K562 (cell line): ENCODE measurements at regions not wholly inside any gene's neighbourhood (a gene's known extent, or its start where the extent isn't known, plus 50 kb on each side); places are given as distances from the start of the nearest gene placed in this dataset.

Experiments used
- ATAC-seq: fragments of 200-7000 bp; cut with Tn5 transposase; 3 replicates; pipeline ENCODE4 v1.9.1; 2020; ENCODE audit warnings: moderate library complexity
- BruUV-seq: library from RNA; stranded (reverse); fragments of 400-500 nt; replicated peaks from 2 replicates; lab custom pipeline; 2021; lab: Mats Ljungman, UMichigan
- CTCF ChIA-PET: fragments of 300-600 bp; formaldehyde crosslinking; extraction: SDS; loops from one replicate; lab custom pipeline; 2021; ENCODE audit warnings: low intra/inter-chr PET ratio; lab: Yijun Ruan, JAX
- POLR2A ChIA-PET: fragments of 300-600, 350-650 bp; sonication (Branson Sonifier 250); formaldehyde crosslinking; extraction: SDS; loops from one replicate; lab custom pipeline; 2021; ENCODE audit warnings: antibody characterized with exemption, inconsistent platforms; lab: Yijun Ruan, JAX
- DNase-seq, 4 experiments: peaks; one replicate each; pipeline versions ENCODE4 v3.0.0 to v3.0.0-alpha.2; 2011 to 2018; ENCODE audit warnings: low spot score in 3 of 4, mixed read lengths in 3 of 4; ENCODE audit errors: extremely low read depth in 1 of 4
- FAIRE-seq: peaks from 2 replicates; lab custom pipeline; 2011; peaks lifted over from hg19 to GRCh38; lab: Jason Lieb, UNC
- H2AFZ ChIP-seq: 2 replicates; pipeline ENCODE4 v1.6.0; 2011; ENCODE audit warnings: low read depth, low read length, control low read depth, inconsistent platforms
- H3K27ac ChIP-seq: fragments of 200-600 bp; 3 replicates; pipeline ENCODE4 v1.8.0; 2011; ENCODE audit warnings: low read depth, mild to moderate bottlenecking, control low read depth, inconsistent platforms, low read length, moderate library complexity, mixed read lengths; ENCODE audit errors: extremely low read depth
- H3K27me3 ChIP-seq, 2 experiments: fragments of 300-600 bp in 1 of 2; 2 replicates in 1 of 2; 3 replicates in 1 of 2; pipeline versions ENCODE4 v1.6.0 to v1.8.0; 2011; ENCODE audit warnings: inconsistent platforms in 2 of 2, low read length in 2 of 2, mild to moderate bottlenecking in 1 of 2, mixed read lengths in 1 of 2, moderate library complexity in 1 of 2; ENCODE audit not compliant: control insufficient read depth in 2 of 2, insufficient read depth in 2 of 2
- H3K36me3 ChIP-seq: fragments of 300-600 bp; 3 replicates; pipeline ENCODE4 v1.8.0; 2011; ENCODE audit warnings: mild to moderate bottlenecking, low read length, inconsistent platforms; ENCODE audit not compliant: control insufficient read depth, insufficient read depth
- H3K4me1 ChIP-seq, 2 experiments: fragments of 200-600 bp in 1 of 2; replicated peaks in 1 of 2; 2 replicates in 1 of 2; 3 replicates in 1 of 2; pipeline versions ENCODE4 v1.5.1 to v1.8.0; 2011; ENCODE audit warnings: inconsistent platforms in 2 of 2, low read length in 2 of 2, mild to moderate bottlenecking in 1 of 2, mixed read lengths in 1 of 2, moderate library complexity in 1 of 2; ENCODE audit not compliant: control insufficient read depth in 2 of 2, insufficient read depth in 2 of 2
- H3K4me2 ChIP-seq: 2 replicates; pipeline ENCODE4 v1.6.1; 2011; ENCODE audit warnings: low read length, control low read depth, inconsistent platforms, mixed read lengths; ENCODE audit not compliant: insufficient read depth
- H3K4me3 ChIP-seq: fragments of 200-600 bp; sonication (generic), shearing (Covaris generic); 2 replicates; pipeline ENCODE4 v1.5.1; 2016; ENCODE audit warnings: control low read depth, inconsistent platforms
- H3K79me2 ChIP-seq: fragments of 200-600 bp; 3 replicates; pipeline ENCODE4 v1.8.0; 2011; ENCODE audit warnings: low read length, inconsistent platforms; ENCODE audit not compliant: control insufficient read depth, insufficient read depth
- H3K9ac ChIP-seq, 2 experiments: 2 replicates each; pipeline versions ENCODE4 v1.6.0 to v1.6.1; 2011; ENCODE audit warnings: low read depth in 2 of 2, low read length in 2 of 2, control low read depth in 1 of 2, inconsistent platforms in 1 of 2, mild to moderate bottlenecking in 1 of 2, mixed read lengths in 1 of 2; ENCODE audit not compliant: insufficient read depth in 1 of 2
- H3K9me1 ChIP-seq: one replicate; pipeline ENCODE4 v1.6.0; 2011; ENCODE audit warnings: inconsistent platforms, mild to moderate bottlenecking, low read length, moderate library complexity; ENCODE audit not compliant: control insufficient read depth, insufficient read depth
- H3K9me3 ChIP-seq: replicated peaks from 2 replicates; pipeline ENCODE4 v1.5.1; 2011; ENCODE audit warnings: low read depth, low read length, inconsistent platforms; ENCODE audit not compliant: control insufficient read depth, insufficient read depth
- H4K20me1 ChIP-seq: replicated peaks from 2 replicates; pipeline ENCODE4 v1.6.1; 2011; ENCODE audit warnings: low read length, inconsistent platforms, mixed read lengths; ENCODE audit not compliant: control insufficient read depth, insufficient read depth
- FOXA1 ChIP-seq: fragments of 450-650 bp; IDR thresholded peaks from 2 replicates; pipeline ENCODE4 v1.6.1; 2016; ENCODE audit warnings: mild to moderate bottlenecking, borderline replicate concordance
- NFIX ChIP-seq: fragments of 250-450 bp; sonication (Bioruptor Pico); IDR thresholded peaks from 2 replicates; pipeline ENCODE4 v1.4.0; 2020; ENCODE audit warnings: low read depth, mild to moderate bottlenecking, moderate library complexity
- WGBS: fragments of 100-300 bp; shearing (Covaris generic); methylation state at CpG from one replicate; pipeline ENCODE4 v1.1.6; 2016; ENCODE audit warnings: low coverage, mixed read lengths; ENCODE audit not compliant: insufficient coverage; ENCODE audit errors: missing lambda C conversion rate; 5-methylcytosine and 5-hydroxymethylcytosine counted together
- in situ Hi-C: fragments of 300-500 bp; cut with MboI; formaldehyde crosslinking; loops from 4 replicates; pipeline ENCODE4 v1.15.0; 2018; ENCODE audit warnings: inconsistent platforms, mixed read lengths
- intact Hi-C: fragments of 100-400 bp; cut with micrococcal nuclease; formaldehyde crosslinking; loops from 2 replicates; pipeline ENCODE4 v1.14.2; 2022
- TF ChIP-seq, protein P1 (sequence below): fragments of 450-650 bp; formaldehyde crosslinking; IDR thresholded peaks from 2 replicates; pipeline ENCODE4 v1.4.0; 2022; ENCODE audit warnings: mild to moderate bottlenecking, moderate library complexity

DNA sequence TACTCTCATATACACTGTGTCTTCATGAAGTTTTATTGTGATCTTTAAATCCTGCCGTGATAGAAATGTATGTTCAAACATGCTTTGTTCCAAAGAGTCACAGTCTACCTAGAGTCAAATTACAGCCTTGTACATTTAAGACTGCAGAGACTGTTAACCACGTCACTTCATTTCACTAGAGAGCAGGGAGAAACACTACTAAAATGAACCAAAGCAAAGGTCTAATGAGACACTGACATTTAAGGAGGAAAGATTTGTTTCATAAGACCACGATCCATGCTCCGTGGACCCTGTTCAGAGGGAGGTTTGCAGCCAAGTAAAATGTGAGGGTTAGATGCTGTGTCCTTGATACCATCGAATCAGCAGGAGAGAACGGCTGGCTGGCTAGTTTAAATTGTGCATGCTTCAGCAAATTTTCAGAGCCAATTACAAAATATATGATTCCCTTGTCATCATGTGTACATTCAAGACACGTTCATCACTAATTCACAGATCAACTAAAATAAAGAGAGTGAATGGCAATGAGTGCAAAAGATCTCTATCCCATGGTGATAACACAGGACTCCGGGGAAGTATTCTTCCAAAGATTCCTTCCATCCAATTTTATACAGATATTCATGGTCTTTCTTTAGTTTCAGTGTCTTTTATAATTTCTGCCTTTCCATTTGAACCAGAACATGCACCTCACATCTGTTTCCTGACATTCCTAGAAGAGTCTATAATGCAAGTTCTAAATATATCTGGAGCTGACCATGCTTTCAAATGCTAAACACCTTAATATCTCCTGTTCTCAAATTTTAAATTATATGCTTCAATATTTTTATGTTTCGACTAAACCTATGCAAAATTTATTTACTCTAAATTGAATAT lies 960.9 kb upstream of the FAT3 start:
- intact Hi-C loops (no loop called here), in situ Hi-C loops (no loop called here)
- DNase-seq, result no peak
- CTCF ChIA-PET, result no interaction called here
- no peak overlapping the region for H3K27ac ChIP-seq
- BruUV-seq, result no TSS peak
- TF ChIP-seq FOXA1, result no peak
- H4K20me1 ChIP-seq, result no peaks in the 10 kb centered on the region
- no peaks in the 10 kb centered on the region for H3K4me1 ChIP-seq
- no peaks in the 10 kb centered on the region for H3K27me3 ChIP-seq
- 1% methylated on average over 9 of the region's 9 CpGs for WGBS
- H3K4me2 ChIP-seq, result no peak overlapping the region
- ATAC-seq, result no peak
- H3K4me3 ChIP-seq, result no peak overlapping the region
- no peak overlapping the region for H3K9ac ChIP-seq
- H3K9me3 ChIP-seq, result no peaks in the 10 kb centered on the region
- H3K9me1 ChIP-seq, result no peaks in the 10 kb centered on the region
- FAIRE-seq, result no peak
- H2AFZ ChIP-seq, result no peak overlapping the region
- POLR2A ChIA-PET, result no interaction called here
- no peaks in the 10 kb centered on the region for H3K36me3 ChIP-seq
- H3K79me2 ChIP-seq, result no peaks in the 10 kb centered on the region

DNA sequence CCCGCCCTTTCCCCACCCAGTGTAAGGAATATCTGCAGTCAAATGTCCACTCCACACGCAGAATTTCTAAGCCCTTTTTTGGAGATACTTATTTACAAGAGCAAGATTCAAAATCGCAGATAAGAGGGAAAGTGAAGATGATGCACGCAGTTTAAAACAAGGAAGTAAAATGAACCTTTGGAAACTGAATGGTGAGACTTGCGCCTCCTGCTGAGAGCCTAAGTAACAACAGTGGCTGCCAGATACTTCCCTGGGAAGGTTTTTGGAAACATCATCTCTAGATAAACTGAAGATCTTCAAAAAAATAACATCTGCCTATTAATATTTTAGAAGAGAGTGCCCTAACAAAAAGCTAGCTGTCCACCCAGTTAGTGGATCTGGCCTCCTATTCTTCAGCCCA lies 963.1 kb upstream of the FAT3 start:
- ATAC-seq, result no peak
- H3K36me3 ChIP-seq, result no peaks in the 10 kb centered on the region

More for the DNA sequence above, 963.1 kb upstream of the FAT3 start:
- no peak for DNase-seq
- H3K27ac ChIP-seq, result no peak overlapping the region
- H3K9me1 ChIP-seq, result no peaks in the 10 kb centered on the region
- no peak overlapping the region for H3K4me2 ChIP-seq
- H3K4me1 ChIP-seq, result no peaks in the 10 kb centered on the region
- intact Hi-C loops (no loop called here), in situ Hi-C loops (no loop called here)
- no peaks in the 10 kb centered on the region for H3K79me2 ChIP-seq
- no peak for FAIRE-seq
- H2AFZ ChIP-seq, result no peak overlapping the region
- H3K27me3 ChIP-seq, result no peaks in the 10 kb centered on the region
- CTCF ChIA-PET, result no interaction called here
- H3K9me3 ChIP-seq, result no peaks in the 10 kb centered on the region
- no peak for TF ChIP-seq NFIX (CRISPR knock-in tag)
- TF ChIP-seq, protein P1, sequence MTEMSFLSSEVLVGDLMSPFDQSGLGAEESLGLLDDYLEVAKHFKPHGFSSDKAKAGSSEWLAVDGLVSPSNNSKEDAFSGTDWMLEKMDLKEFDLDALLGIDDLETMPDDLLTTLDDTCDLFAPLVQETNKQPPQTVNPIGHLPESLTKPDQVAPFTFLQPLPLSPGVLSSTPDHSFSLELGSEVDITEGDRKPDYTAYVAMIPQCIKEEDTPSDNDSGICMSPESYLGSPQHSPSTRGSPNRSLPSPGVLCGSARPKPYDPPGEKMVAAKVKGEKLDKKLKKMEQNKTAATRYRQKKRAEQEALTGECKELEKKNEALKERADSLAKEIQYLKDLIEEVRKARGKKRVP (CRISPR knock-in tag), result no peak
- H4K20me1 ChIP-seq, result no peaks in the 10 kb centered on the region
- POLR2A ChIA-PET, result no interaction called here
- H3K4me3 ChIP-seq, result no peak overlapping the region
- no peak overlapping the region for H3K9ac ChIP-seq
- WGBS, result 3% methylated on average over 5 of the region's 5 CpGs
- BruUV-seq, result no TSS peak
